ENCODE measurements at regions not wholly inside any gene's neighbourhood (a gene's known extent, or its start where the extent isn't known, plus 50 kb on each side); places are given as distances from the start of the nearest gene placed in this dataset.
"Not testable (repeated sequence)": the region's sequence is repeated elsewhere in the genome, so short reads cannot be mapped to it uniquely, and the experiment has no call there.

DNA sequence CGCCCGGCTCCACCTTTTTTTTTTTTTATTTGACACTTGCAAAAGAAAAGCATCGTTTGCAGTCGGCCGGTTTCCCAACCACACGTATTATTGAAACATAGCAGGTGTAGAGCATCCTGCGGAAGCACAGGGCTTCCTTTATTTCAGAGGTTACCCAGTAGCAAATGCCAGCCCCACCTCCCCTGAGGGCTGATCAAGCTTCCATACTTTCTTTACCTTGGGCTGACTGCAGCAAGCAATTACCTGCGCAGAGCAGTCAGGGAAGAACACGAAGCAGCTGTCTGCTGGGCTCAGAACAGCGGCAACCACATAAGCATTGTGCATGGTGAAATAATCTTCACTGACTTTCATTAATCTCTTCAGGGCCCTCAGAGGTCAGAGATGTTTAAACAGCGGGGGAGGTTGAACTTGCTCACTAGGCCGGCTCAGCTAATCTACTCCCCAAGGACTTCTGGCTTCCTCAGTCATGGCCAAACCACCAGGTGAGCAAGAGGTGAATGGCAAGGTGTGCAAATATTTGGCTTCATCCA lies 784.7 kb upstream of the AUTS2 start:
- no peak for DNase-seq (ENCODE audit: low spot score)

DNA sequence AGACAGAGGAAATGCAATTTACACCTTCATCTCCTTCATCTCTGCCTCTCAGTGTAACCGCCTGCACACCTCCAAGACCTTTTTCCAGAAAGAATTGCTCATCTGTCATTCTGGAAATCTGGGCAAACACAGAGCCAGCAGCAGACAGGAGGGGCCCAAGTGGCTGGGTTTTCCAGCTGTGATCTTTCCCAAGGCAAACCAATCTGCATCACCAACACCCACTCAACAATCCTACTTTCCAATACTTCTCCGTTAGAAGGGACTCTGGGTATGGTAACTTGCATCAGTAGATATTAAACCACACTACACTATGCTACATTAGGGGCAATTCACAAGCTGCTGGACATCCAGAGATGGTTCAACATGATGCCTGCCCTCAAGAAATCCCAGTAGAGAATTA lies 781.8 kb upstream of the AUTS2 start:
- no peak for DNase-seq (ENCODE audit: low spot score)

DNA sequence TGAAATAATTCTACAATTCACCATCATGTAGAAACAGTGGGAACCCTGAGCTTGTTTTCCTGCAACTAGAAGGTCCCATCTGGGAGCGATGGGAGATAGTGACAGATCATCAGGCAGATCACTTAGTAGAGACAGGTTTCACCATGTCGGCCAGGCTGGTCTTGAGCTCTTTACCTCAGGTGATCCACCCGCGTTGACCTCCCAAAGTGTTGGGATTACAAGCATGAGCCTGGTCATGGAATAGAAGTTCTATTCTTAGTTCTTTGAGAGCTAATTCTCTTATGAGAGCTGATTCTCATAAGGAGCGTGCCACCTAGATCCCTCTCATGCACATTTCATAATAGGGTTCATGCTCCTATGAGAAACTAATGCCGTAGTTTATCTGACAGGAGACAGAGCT lies 778.0 kb upstream of the AUTS2 start:
- DNase-seq (ENCODE audit: low spot score) = no peak

DNA sequence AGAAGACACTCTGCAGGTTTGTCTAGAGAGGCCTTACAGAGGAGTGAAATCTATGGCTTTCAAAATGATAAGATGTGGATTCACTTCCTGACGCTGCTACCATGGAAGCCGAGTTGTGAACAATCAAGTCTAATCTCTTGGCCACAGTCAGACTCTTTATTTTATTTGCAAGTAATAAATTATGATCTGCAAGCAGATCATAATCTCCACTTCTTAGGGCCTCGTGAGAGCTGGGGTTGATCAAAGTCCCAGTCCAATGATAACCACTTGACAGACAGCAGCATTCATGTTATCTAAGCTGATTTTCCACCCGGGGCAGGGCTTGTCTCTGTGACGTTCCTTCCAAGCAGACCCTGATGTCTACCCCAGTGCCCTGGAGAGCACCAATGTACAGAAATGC lies 776.4 kb upstream of the AUTS2 start:
- no peak for DNase-seq (ENCODE audit: low spot score)

DNA sequence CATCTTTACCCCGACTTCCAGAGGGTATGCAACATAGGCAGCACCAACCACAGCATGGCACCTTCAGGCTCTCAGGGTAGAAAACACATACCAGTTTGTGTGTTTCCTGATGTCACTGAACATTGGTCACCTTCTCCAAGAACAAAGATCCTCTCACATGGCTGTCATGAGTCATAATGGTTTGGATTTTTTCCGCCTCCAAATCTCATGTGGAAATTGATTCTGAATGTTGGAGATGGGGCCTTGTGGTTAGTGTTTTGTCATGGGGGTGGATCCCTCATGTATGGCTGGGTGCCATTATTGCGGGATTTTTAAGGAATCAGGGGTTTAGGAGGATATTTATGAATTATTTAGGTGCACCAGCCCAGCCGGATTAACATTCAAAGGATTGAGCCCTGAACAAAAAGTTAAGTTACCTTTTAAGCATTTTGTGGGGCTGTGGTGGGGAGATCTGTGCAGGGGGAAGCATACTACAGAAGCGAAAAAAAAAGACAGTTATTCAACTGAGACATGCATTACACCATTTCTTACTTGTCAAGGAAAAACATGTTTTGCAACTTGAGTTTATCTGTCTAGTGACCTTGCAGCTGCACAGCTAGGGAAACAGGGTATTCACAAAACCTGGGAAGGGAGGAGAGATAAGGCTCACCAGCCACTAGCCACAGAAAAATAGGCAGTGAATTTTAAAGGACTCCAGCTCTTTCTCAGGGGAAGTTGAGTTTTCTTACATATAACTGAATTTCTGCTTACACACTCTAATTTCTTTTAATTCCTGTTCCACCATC lies 774.1 kb upstream of the AUTS2 start:
- DNase-seq (ENCODE audit: low spot score) = no peak

DNA sequence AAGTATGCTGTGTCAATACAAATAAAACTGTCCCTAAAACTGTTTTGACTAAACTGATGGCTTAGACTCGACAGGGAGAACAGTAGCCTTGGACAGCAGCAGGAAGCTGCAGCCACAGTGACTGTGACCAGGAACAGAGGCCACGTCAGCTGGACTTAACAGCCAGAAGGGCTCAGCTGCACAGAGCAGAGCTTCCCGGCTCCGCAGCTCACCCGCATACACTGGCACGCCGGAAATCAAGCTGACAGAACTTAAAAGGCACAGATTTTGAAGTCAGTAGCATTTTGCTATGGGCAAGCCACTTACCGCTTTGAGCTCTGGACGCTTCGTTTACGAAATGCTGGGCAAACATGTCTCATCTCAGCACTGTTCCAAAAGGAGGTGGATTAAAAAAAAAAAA lies 769.7 kb upstream of the AUTS2 start:
- no peak for DNase-seq (ENCODE audit: low spot score)

DNA sequence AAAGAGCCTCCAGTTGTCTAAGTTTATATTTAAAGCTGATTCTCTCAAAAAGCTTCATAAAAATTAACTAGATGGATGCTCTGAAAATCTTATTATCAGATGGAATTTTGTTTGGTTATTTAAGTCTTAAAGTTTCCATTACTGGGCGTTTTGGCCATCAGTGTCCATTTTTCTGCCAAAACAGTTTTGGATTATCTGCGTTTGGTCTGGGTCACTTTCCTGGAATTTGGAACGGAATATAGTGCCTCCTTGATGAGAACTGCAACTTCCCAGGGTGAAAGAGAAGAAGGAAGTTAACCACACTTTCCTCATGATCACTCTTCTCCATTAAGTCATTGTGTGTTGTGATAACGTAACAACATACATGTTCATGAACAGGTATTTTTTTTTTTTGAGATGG lies 764.9 kb upstream of the AUTS2 start:
- no peak for DNase-seq (ENCODE audit: low spot score)

DNA sequence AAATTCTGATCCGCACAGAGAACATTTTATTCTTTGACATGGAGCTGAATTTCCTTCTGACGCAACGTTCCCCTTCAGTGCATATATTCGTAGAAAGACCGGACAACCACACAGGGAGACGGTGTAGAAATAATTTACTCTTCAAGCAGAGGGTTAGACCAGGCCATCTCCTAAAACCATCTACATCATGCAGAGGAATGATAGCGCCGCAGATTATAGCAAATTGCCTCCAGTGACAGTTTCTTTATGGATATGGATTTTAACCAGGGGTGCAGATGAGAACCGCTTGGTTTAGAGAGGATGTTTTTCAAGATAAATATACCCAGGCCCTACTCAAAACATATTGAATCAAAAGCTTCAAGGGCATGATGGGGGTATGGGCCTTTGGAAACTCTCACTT lies 759.3 kb upstream of the AUTS2 start:
- DNase-seq (ENCODE audit: low spot score) = no peak

DNA sequence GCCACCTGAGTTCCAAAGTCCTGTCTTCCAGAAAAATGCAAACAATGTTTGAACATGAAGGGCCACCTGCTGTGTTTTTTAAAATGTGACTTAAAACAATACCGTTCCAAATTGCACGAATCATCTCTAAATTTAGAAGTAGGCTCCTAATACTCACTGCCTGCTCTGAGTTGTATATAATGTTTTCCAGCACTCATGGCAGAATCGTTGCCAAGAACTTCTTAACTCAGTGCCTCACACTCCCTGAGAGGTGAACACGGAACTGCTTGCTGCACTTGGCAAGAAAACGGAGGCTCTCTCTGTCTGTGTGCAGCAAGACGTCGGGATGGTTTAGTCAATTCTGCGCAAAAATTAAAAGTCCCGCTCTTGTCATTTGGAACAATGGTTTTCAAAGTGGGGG lies 757.3 kb upstream of the AUTS2 start:
- DNase-seq (ENCODE audit: low spot score) = no peak

DNA sequence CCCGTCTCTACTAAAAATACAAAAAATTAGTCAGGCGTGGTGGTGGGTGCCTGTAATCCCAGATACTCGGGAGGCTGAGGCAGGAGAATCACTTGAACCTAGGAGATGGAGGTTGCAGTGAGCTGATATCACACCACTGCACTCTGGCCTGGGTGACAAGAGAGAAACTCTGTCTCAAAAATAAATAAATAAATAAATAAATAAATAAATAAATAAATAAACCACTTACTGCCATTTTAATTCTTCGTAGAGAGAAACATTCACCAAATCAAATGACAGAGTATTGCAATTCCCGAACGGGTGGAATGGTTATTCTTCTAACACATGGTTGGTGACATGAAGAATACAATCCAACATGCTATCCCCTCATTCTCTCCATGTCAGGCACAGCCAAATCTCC lies 754.3 kb upstream of the AUTS2 start:
- DNase-seq (ENCODE audit: low spot score) = not testable (repeated sequence)

DNA sequence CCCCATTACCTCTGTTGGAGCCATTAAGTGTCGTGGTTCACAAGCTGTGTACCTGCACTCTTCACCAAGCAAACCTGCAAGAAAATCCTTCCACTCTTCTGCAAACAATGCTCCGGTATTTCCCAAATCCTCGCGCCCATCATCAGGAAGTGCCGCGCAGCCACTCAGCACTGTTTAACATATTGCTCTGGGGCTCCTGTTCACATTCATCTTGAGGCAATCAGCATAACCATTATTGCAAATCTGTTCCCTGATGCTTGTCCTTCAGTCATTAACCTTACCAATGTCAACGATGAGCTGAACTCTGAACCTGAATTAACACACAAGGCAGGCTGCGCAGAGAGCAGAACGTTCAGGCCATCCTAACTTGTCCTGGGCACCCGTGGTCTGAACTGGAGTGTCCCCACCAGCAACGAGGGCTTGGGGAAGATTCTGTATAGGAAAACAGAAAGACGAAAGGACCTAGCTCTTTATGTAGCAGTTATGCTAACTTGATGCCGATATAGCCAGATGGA lies 751.4 kb upstream of the AUTS2 start:
- DNase-seq (ENCODE audit: low spot score) = no peak

DNA sequence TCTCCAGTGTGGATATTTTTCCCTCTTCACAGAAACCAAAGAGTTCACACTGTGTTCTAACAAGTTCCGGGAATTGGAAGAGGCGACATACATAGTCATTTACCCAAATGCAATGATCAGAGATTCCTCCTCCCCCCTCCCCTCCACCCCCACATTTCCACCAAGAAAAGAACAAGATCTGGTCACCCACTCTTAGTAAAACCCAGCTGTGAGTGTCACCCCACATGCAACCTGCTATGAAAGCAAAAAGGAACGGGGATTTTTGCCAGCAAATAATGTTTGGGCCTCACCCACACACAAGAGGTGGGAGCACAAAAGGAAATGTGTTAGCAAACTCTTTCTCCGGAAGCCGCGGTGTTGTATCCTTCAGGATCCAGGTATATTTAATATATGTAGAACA lies 745.0 kb upstream of the AUTS2 start:
- DNase-seq (ENCODE audit: low spot score) = no peak

DNA sequence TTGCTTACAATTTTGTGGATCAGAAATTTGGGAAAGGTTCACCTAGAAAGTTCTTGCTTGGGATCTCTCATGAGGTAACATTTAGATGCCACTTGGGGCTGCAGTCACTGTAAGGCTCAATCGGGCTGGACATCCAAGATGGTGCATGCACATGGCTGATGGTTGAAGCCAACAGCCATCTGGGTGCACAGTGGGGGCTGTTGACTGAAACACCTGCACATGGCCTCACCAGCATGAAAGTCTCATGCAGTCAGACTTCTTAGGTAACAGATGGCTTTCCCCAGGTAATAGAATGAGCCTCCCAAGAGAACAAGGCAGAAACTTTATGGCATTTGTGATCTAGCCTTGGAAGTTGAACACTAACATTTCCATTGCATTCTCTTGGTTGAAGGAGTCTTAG lies 740.7 kb upstream of the AUTS2 start:
- no peak for DNase-seq (ENCODE audit: low spot score)

DNA sequence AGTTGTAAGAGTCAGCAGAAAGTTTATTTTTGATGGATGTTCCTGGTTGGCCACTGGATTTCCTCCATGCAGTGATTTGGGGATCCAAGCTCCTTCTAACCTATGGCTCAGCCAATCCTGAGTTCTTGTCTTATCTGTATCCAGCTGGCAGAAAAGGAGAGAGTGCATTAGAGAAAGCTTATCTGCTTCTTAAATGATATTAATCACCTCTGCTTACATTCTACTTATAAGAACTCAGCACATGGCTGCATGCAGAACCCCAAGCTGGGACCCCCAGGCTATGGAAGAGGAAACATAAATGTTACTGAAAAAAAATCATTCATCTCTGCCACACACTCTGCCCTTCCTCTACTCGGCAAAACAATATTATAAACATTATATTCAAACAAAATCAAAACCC lies 739.8 kb upstream of the AUTS2 start:
- no peak for DNase-seq (ENCODE audit: low spot score)

DNA sequence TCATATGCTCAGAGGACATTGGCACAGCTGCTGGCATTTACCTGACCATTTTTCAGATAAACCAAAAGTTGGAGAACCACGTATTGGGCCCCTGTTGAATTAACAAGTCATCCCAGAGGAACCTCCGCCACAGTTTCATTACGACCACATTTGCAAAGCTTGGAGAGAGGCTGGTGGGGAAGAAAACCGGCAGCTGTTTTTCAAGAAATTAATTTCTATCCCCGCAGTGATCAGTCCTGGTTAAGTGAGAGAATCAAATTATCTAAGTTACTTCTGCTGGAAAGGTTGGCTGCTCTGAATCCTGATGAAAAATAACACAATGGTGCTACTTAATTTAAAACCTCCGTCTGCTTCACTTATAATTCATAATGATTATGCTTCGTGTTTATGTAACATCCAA lies 737.1 kb upstream of the AUTS2 start:
- DNase-seq (ENCODE audit: low spot score) = no peak

DNA sequence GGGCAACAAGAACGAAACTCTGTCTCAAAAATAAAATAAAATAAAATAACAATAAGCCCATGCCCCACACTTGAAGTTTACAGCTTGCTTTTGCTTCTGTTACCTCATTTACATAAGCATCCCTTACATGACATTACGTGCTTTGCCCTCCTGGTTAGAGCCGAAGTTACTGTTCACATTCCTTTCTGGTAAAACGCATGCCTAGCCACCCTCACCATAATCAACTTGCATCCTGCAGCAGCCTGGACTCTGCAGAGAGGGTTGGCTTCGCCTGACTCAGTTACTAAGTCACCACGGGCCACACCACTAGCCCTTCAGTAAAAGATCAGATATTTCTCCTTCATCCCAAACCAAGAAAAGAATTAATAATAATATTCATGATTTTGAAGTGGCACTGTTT lies 736.0 kb upstream of the AUTS2 start:
- DNase-seq (ENCODE audit: low spot score) = no peak

DNA sequence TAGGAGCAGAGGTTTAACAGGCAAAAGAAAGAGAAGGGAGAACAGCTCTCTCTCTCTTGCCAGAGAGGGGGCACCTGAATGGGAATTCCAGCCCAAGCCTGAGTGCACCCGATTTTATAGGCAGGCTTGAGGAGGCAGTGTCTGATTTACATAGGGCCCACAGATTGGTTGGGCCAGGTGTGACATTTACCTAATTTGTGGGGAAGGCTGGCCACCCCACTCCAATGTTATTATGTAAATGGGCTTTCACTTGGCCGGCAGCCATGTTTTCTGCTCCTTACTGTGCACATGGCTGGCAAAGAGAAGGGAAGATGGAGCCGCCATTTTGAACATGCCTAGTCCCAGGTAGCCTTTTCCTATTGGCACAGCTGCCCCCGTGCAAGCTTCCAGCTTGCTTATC lies 735.5 kb upstream of the AUTS2 start:
- DNase-seq (ENCODE audit: low spot score) = no peak

DNA sequence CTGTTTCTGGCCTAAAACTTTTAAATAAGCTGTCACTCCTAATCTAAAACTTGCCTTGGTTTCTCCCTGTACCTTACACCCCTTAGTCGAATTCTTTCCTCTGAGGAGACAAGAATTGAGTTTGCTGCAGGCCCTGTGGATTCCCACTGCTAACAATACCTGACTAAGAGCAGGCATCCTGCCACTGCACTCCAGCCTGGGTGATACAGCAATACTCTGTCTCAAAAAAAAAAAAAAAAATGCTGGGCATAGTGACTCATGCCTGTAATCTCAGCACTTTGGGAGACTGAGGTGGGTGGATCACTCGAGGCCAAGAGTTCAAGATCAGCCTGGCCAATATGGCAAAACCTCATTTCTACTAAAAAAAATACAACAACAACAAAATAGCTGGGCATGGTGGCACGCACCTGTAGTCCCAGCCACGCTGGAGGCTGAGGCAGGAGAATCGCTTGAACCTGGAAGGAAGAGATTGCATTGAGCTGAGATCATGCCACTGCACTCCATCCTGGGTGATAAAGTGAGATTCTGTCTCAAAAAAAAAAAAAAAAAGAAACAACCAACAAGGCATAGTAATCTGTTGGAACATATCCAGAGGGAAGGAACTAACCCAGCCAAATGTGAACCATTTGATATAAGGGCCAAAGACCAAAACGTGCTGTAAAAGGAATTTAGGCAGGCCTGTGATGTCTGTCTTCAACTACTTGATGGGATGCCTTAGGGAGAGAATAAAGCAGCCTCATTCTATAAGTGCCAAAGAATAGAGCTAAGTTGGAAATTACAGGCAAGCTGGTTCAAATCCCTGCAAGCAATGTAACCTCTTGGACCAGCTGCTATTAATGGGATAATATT lies 732.7 kb upstream of the AUTS2 start:
- DNase-seq (ENCODE audit: low spot score) = no peak

DNA sequence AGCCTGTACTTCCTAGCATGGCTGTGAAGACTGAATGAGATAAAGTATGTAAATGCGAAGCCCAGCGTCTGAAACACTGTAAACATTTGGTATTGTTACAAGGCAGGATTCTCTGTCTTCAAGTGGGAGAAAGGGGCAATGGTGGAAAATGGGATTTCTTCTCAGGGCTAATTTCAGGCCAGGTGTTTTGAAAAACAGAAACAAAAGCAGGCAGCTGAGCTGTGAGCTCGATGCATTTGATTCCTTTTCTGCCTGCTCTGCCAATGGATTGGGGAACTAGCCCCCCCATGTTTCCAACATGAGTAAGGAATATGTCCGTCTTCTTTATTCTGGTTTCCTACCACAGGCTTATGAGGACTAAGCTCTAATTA lies 732.1 kb upstream of the AUTS2 start:
- DNase-seq (ENCODE audit: low spot score) = no peak

DNA sequence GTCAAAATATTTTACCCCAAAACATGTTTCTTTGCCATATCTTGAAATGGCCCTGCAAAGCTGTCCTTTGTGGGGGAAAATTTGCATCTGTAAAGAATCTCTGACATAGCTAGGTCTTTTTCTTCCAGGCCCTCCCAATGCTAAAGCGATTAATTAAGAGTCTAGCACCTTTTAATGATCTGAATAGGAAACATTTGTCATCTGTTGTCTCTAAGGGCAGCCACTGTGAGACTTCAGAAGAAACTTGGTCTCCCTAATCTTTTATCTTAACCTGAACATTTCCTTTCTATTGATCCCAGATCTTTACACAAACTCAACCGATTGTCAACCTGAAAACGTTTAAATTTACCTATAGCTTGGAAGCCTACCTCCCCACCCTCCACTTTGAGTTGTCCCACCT lies 731.6 kb upstream of the AUTS2 start:
- DNase-seq (ENCODE audit: low spot score) = not testable (repeated sequence)

DNA sequence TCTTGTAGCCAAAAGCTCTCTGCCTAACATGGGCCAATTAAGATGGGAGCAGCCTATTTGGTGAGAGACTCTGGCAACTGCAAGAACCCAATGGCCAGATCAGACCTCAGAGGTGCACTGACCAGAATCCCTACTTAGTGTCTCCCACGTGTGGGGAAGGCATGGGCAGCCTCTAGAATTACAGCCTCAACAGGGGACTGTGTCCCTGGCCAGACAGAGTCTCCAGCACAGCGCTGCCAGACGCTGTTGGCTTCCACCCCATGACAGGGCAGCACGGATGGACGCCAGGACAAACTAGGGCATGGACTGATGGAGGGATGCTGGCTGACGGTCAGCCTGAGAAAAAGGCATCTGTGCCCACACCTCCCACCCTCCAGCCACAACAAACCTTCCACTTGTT lies 729.3 kb upstream of the AUTS2 start:
- no peak for DNase-seq (ENCODE audit: low spot score)

DNA sequence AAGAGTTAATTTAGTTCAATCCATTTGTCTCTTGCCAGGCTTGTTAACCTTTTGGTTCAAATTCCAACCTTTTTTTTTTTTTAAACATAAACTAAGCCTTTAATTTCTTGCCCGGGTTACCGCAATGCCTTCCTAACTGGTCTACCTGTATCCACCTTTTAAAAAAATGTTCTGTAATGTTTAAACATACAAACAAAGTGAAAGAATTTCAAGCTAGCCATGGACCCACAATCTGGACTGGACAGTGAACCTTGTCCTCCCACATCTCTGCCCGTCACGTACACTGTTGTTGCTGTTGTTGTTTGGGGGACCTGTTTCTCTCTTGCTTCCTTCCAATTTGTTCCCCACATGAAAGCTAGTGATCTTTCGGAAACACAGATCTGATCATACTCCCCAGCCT lies 724.7 kb upstream of the AUTS2 start:
- no peak for DNase-seq (ENCODE audit: low spot score)

DNA sequence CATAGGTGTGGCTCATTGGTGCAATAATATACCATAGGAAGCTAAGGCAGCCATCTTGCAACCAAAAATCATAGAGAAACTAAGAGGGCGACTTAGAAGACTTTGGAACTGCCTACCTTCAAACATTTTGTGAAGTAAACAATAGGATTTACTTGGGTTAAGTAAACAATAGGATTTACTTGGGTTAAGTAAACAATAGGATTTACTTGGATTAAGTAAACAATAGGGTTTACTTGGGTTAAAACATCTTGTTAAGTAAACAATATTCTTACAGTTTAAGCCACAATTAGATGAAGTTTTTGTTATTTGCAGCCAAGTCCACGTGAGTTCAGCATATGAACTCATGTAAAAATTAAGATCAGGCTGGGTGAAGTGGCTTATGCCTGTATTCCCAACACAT lies 722.4 kb upstream of the AUTS2 start:
- DNase-seq (ENCODE audit: low spot score) = no peak

Measured in ureter (tissue), 1 donor.